ENCODE measurements at regions not wholly inside any gene's neighbourhood (a gene's known extent, or its start where the extent isn't known, plus 50 kb on each side); places are given as distances from the start of the nearest gene placed in this dataset.
A peak's percentile ranks its signal among the peaks of the same experiment; 100 is the strongest.

DNA sequence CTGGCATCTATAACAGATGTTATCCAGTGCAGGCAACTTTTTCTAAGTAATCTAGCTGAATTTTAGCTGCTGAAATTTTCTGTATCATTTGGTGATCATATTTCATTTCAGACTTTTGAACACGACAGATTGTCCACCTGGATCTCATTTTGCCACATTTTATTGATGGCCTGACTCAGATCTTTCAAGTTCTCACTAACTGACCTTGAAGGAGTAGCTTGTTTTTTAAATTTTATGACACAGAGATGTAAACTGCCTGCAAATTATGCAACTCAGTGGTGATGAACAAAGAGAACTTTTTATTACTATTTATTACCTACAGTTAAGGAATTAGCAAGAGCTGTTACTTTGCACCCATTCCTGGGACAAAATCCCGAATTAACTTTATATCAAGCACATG is 366.4 kb downstream of the PAX1 start:
- H3K27ac ChIP-seq: no peak overlapping the region
- DNase-seq (ENCODE audit: low spot score in 2 of 2): no peak
- no peaks in the 10 kb centered on the region for H3K27me3 ChIP-seq
- no peak for TF ChIP-seq EP300 (IDR thresholded peaks at IDR 0.05)
- no peak for TF ChIP-seq POLR2A (IDR thresholded peaks at IDR 0.05)
- TF ChIP-seq, protein P1, sequence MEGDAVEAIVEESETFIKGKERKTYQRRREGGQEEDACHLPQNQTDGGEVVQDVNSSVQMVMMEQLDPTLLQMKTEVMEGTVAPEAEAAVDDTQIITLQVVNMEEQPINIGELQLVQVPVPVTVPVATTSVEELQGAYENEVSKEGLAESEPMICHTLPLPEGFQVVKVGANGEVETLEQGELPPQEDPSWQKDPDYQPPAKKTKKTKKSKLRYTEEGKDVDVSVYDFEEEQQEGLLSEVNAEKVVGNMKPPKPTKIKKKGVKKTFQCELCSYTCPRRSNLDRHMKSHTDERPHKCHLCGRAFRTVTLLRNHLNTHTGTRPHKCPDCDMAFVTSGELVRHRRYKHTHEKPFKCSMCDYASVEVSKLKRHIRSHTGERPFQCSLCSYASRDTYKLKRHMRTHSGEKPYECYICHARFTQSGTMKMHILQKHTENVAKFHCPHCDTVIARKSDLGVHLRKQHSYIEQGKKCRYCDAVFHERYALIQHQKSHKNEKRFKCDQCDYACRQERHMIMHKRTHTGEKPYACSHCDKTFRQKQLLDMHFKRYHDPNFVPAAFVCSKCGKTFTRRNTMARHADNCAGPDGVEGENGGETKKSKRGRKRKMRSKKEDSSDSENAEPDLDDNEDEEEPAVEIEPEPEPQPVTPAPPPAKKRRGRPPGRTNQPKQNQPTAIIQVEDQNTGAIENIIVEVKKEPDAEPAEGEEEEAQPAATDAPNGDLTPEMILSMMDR (IDR thresholded peaks at IDR 0.05): no peak
- WGBS, 2 donors: 42 to 55% methylated on average over 2 of the region's 2 CpGs
- no peaks in the 10 kb centered on the region for H3K36me3 ChIP-seq
- no peak overlapping the region for H3K4me3 ChIP-seq
- no peaks in the 10 kb centered on the region for H3K9me3 ChIP-seq
- H3K4me1 ChIP-seq: no peaks in the 10 kb centered on the region

DNA sequence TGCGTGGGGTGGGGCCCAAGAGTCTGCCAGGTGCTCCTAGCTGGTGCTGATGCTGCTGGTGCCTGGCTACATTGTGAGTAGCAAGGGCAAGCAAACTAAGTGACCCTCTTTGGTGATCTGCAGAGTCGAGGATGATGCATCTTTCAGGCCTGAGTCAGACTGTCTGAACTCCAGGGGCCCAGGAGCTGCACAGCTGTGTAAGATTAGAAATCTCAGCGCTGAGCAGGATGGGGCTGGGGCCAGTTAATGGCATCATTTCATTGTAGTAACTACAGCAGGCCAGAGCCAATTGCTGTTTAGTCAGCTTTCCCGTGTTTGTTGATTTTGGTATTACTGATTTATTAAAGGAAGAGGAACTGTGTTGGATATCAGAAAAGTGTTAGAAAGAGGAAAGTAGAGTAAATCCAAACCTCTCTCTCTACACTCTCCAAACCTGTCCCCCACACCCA is 365.2 kb downstream of the PAX1 start:
- H3K9me3 ChIP-seq: no peaks in the 10 kb centered on the region
- 46 to 49% methylated on average over 4 of the region's 4 CpGs for WGBS, 2 donors
- no peaks in the 10 kb centered on the region for H3K4me1 ChIP-seq
- no peak overlapping the region for H3K4me3 ChIP-seq
- H3K27me3 ChIP-seq: no peaks in the 10 kb centered on the region
- DNase-seq (ENCODE audit: low spot score in 2 of 2): peak in 1 of 2 donors; percentile 11
- no peaks in the 10 kb centered on the region for H3K36me3 ChIP-seq
- TF ChIP-seq EP300 (IDR thresholded peaks at IDR 0.05) (no peak), POLR2A (IDR thresholded peaks at IDR 0.05) (no peak)
- TF ChIP-seq, protein P1 (IDR thresholded peaks at IDR 0.05): no peak
- no peak overlapping the region for H3K27ac ChIP-seq

DNA sequence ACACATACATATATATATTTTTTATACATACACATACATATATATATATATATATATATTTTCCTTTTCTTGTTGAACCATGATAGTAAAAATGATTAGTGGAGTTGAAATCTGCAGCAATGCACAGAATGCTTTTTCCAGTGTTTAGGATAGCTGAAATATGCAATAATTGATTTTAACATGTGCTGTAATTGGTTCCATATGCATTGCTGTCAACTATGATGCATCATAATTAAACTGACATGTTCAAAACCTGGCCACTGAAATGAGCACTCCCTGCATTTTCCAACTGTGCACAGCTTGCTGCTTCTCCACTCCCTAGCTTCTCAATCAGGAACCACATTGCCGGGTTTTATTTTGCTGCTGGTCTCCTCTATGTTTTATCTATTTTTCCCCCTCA is 358.3 kb downstream of the PAX1 start:
- Histone ChIP-seq H3K4me1 (no peaks in the 10 kb centered on the region), H3K4me3 (no peak overlapping the region), H3K36me3 (no peaks in the 10 kb centered on the region), H3K27me3 (no peaks in the 10 kb centered on the region), H3K9me3 (no peaks in the 10 kb centered on the region), H3K27ac (no peak overlapping the region)
- no peak for DNase-seq (ENCODE audit: low spot score in 2 of 2)
- WGBS, 2 donors: 83 to 87% methylated on average over 1 of the region's 1 CpG
- TF ChIP-seq POLR2A (IDR thresholded peaks at IDR 0.05): no peak
- no peak for TF ChIP-seq EP300 (IDR thresholded peaks at IDR 0.05)
- TF ChIP-seq, protein P1 (IDR thresholded peaks at IDR 0.05): no peak

DNA sequence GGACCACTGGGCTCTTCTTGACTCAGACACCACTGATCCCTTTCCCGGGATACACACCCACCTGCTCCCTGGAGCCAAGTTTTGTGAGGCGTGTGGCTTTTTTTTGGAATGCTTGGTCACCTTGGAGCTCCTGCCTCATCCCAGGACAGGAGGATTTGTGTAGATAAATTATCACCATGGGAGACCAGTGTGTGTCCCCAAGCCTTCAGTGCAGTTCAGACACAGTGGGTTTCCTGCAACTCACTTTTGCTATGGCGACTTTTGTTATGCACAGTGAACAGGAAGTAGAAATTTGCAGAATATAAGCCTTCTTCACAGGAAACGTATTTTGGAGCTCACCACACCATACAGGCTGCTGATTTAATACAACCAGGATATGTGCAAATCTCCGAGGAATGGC is 357.4 kb downstream of the PAX1 start:
- Histone ChIP-seq H3K4me1 (no peaks in the 10 kb centered on the region), H3K27me3 (no peaks in the 10 kb centered on the region), H3K27ac (no peak overlapping the region), H3K9me3 (no peaks in the 10 kb centered on the region), H3K4me3 (no peak overlapping the region), H3K36me3 (no peaks in the 10 kb centered on the region)
- DNase-seq (ENCODE audit: low spot score in 2 of 2): no peak
- 54 to 60% methylated on average over 5 of the region's 5 CpGs for WGBS, 2 donors
- TF ChIP-seq POLR2A (IDR thresholded peaks at IDR 0.05) (no peak), EP300 (IDR thresholded peaks at IDR 0.05) (no peak)
- TF ChIP-seq, protein P1 (IDR thresholded peaks at IDR 0.05): no peak

DNA sequence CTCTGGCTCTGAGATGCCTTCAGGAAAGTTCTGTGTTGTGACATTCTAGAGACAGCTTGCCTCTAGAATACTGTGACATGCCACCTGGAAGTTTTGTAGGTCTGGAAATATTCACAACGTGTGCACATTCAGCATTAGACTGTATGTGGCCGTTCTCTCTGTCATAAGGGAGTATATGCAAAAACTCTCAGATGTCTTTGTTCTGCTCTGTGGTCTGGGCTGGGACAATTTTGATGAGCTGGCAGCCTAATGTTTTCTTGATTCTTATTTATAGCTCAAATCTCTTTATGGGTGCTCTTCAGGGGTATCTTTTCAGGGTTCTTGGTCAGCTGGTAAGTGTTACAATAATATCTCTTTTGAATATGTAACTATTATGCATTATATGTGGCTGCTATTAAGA is 355.1 kb downstream of the PAX1 start:
- Histone ChIP-seq H3K27ac (no peak overlapping the region), H3K27me3 (no peaks in the 10 kb centered on the region), H3K9me3 (no peaks in the 10 kb centered on the region), H3K4me1 (no peaks in the 10 kb centered on the region), H3K36me3 (no peaks in the 10 kb centered on the region), H3K4me3 (no peak overlapping the region)
- no peak for TF ChIP-seq POLR2A (IDR thresholded peaks at IDR 0.05)
- WGBS, 2 donors: 64 to 66% methylated on average over 2 of the region's 2 CpGs
- no peak for DNase-seq (ENCODE audit: low spot score in 2 of 2)

DNA sequence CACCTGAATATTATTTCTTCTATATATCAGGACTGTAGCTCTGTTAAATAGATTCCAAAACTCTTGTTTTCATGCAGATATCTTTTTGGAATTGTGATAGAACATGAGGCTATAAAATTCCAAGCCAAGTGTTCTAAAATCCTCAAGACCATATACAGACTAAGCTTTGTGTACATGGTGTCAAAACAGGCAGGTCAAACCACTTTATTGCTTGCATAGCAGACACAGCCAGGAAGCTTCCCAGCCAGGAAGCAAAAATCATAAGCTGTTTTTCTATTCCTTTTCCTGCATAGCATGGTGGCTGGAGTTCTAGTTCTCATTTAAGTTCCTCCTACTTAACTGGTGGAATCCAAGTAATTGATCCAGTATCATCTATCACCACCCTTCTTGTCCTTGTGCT is 353.3 kb downstream of the PAX1 start:
- Histone ChIP-seq H3K27me3 (no peaks in the 10 kb centered on the region), H3K4me3 (no peak overlapping the region), H3K9me3 (no peaks in the 10 kb centered on the region), H3K36me3 (no peaks in the 10 kb centered on the region), H3K4me1 (no peaks in the 10 kb centered on the region), H3K27ac (no peak overlapping the region)
- no peak for DNase-seq (ENCODE audit: low spot score in 2 of 2)
- TF ChIP-seq EP300 (IDR thresholded peaks at IDR 0.05) (no peak), POLR2A (IDR thresholded peaks at IDR 0.05) (no peak)
- TF ChIP-seq, protein P1 (IDR thresholded peaks at IDR 0.05): no peak
